ENCODE measurements at regions not wholly inside any gene's neighbourhood (a gene's known extent, or its start where the extent isn't known, plus 50 kb on each side); places are given as distances from the start of the nearest gene placed in this dataset.

- no peak for DNase-seq
These were observed 106.4 kb upstream of the LPP start for GRCh38 chr3:188047536-188047935.

GRCh38 chr3:188049606-188050530 is 104.1 kb upstream of the LPP start:
- DNase-seq = no peak

DNA sequence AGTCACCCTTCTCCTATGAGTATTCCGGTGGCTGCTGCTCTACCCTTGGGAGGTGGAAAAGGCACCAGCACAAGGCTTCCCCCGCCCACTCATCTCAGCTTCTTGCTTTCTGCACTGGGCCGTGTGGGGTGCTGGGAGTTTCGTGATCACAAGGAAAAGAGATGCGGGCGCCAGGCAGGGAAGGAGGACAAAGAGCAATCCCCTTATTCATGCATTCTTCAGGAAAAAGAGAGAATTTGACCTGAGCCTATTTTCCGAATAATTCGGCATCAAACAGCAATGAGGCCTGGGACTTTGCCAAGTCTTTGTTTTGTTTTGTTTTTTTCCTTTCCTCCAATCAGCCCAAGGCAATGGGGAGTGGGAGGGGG is 102.2 kb upstream of the LPP start:
- DNase-seq = no peak

GRCh38 chr3:188052169-188053035 is 101.6 kb upstream of the LPP start:
- no peak for DNase-seq

GRCh38 chr3:188053036-188053340 is 101.0 kb upstream of the LPP start:
- no peak for DNase-seq

DNA sequence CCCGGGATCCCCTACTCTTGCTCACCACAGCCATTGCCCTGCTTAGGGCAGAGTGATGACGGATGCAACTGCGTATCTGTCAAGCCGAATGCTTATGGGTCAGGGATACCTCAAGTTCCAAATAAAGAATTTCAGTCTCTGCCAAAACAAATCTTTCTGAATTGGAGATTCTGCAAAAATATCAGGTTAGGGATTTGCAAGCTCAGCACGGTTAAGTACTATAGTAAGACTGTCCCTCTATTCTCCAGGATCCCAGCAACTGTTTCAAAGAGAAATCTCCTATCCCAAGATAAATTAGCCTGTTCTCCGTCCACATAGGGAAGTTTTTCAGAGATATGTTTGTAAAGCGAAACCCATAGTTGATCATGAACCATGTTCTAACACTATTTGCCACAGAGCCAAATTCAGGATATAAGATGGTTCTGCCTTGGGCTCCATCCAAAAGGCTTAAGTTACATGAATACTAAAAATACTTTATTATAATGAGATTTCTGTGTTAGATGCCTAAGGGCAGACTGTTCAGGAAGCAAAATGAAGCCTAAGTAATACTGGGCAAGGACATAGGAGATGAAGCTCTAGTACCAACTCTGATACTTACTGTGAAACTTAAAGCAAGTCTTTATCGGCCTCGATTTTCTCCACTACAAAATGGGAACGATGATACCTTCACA is 100.1 kb upstream of the LPP start:
- no peak for DNase-seq

DNA sequence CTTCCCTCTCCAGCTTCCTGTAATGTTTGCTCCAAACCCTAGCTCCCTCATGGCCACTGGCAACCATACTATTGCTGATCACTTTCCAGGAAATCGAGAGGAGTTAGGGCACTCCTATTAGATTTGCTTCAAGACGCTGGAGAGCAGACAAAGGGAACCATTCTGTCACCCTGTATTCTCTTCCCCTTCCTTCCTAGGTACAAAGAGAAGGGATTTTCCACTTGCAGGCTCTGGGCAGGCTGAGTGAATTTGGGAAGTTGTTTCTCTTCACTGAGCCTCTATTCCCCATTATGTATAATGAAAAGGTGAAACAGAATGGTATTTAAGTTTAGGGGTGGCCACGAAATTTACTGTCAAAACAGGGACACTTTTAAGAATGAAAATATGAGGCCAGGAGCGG is 99.4 kb upstream of the LPP start:
- DNase-seq = no peak

DNA sequence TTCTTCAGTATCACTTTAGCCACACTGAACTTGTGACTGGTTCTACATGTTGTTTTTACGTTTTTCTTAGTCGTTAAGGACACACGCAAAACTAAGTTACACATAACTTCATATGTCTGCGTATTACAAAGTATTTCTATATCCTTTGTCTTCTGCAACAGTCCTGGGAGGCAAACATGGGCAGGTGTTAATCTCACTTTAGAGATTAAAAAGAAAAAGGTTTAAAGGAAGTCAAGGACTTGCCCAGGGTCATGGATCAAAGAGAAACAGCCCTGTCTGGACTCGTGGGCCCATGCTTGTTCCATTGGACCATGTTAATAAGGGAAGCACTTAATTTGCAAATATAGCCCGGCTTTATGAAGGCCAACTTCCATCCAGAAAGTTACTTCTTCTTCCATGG is 98.6 kb upstream of the LPP start:
- no peak for DNase-seq

- no peak for DNase-seq
These were observed 96.8 kb upstream of the LPP start for GRCh38 chr3:188057124-188057523.

DNA sequence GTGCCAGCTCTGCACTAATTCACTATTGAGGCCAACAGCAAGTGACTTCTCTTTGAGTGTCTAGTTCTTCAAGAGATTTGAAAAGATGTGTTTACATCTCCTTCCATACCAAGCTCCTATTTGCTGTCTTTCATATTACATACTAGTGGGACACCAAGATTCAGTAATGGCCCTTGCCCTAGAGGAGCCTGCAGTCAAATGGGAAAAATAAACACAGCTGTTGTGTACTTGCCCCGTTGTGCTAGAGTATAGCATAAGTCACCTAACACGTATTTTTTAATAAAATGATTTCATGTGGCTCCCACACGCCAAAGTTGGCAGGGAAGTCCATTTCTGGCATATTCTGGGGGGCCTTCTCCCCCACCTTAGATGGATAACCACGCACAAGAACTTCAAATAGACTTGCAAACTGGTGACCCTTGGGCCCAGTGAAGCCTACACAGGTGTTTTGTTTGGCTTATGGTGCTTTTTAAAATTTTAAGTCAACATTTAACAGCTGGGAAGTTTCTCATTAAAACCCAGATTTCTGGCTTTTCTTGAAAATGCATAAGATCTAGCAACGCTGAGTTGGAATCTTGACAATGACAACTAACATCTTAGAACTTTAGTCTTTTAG is 95.3 kb upstream of the LPP start:
- DNase-seq = no peak

- no peak for DNase-seq
These were observed 94.6 kb upstream of the LPP start for GRCh38 chr3:188059351-188059750.

GRCh38 chr3:188060264-188060835 is 93.6 kb upstream of the LPP start:
- DNase-seq = no peak

- DNase-seq = peak; percentile 15
These were observed 93.0 kb upstream of the LPP start for GRCh38 chr3:188060840-188061544.

GRCh38 chr3:188062216-188062615 is 91.7 kb upstream of the LPP start:
- DNase-seq = no peak

GRCh38 chr3:188064831-188065493 is 89.0 kb upstream of the LPP start:
- DNase-seq = no peak

- no peak for DNase-seq
These were observed 87.8 kb upstream of the LPP start for GRCh38 chr3:188066141-188066540.

DNA sequence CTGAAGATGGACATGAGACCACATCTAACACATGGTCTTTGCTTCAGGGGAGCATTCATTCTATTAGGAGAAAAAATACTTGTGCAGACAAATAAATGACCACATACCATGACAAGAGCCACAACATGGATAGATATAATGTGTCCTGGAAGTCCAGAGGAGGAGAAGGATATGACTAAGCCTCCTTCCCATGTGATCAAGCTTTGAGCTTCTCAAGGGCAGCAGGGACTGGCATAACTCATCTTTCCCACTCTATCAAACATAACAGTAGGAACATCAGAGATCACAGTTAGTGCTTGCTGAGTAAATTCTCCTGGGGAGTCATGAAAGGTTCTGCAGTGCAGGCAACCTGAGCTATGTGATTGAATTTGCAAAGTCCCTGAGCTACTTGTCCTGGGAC is 86.0 kb upstream of the LPP start:
- DNase-seq = no peak

- DNase-seq = no peak
These were observed 85.6 kb upstream of the LPP start for GRCh38 chr3:188068342-188068741.

- DNase-seq = no peak
These were observed 82.3 kb upstream of the LPP start for GRCh38 chr3:188071636-188072035.

DNA sequence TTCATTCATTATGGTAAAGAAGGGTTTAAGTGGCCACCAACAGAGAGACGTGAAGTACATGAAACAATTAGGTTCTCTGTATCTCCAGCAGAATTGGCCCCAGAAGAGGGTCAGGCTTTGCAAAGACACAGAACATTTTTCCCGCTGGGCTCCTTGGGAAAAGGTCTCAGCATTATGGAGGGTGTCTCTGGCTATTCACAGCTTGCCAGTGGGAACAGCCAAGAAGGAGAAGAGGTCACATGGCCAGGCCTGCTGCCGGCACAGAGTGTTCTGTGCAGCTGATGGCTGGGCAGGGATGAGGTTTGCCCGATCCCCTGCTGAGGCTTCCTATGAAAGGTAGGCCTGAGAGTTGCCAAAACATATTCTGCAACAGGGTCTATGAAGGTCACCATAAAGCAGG is 77.8 kb upstream of the LPP start:
- no peak for DNase-seq

DNA sequence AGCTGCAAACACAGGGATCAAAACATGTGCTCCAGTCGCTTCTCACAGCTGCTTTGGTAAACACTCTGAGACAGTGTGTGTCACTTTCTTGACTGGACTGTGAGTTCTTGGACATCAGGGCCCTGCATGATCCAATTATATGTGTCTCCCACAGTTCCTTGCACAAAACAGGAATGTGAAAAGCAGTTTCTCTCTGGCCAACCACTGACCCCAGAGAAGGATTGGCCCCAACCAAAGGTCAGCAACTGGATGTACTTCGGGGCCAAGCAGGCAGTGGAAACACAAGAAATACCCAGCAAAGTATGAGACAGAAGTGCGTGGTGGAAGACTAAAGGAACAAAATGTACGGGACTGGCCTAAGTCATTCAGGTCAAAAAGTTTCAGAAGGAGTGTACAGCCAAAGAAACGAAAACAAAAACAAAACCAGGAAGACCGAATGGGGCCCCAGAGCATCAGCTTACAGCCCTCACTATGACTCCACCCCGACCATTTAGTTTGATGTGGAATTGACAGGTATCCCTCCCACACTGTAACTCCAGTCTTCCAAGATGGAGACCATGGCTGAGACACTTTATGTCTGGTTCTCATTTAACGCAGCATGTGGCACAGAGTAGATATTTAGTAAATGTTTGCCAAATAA is 76.7 kb upstream of the LPP start:
- DNase-seq = no peak
